Mesenchymal stem cell (in vitro differentiated cells and primary cell): ENCODE measurements at regions not wholly inside any gene's neighbourhood (a gene's known extent, or its start where the extent isn't known, plus 50 kb on each side); places are given as distances from the start of the nearest gene placed in this dataset.

ENCODE experiments used
- DNase-seq: peaks from one replicate; pipeline ENCODE4 v3.0.0-alpha.2; 2013
- H2AFZ ChIP-seq: one replicate; pipeline ENCODE4 v1.6.1; 2013; ENCODE audit warnings: low read depth, mild to moderate bottlenecking, control low read depth, inconsistent platforms, low read length, moderate library complexity
- H2AK5ac ChIP-seq: 2 replicates; pipeline ENCODE4 v1.6.1; 2013; ENCODE audit warnings: low read length, moderate library complexity, mild to moderate bottlenecking, inconsistent platforms; ENCODE audit not compliant: severe bottlenecking
- H2BK120ac ChIP-seq: one replicate; pipeline ENCODE4 v1.6.1; 2013; ENCODE audit warnings: low read depth, mild to moderate bottlenecking, inconsistent platforms, low read length, moderate library complexity
- H2BK12ac ChIP-seq, 2 experiments: one replicate each; pipeline ENCODE4 v1.6.1; 2013; ENCODE audit warnings: inconsistent platforms in 2 of 2, low read length in 2 of 2, mild to moderate bottlenecking in 2 of 2, moderate library complexity in 2 of 2, control low read depth in 1 of 2
- H2BK15ac ChIP-seq: one replicate; pipeline ENCODE4 v1.6.1; 2013; ENCODE audit warnings: mild to moderate bottlenecking, low read depth, inconsistent platforms; ENCODE audit not compliant: poor library complexity, severe bottlenecking
- H2BK5ac ChIP-seq: 2 replicates; pipeline ENCODE4 v1.6.1; 2013; ENCODE audit warnings: low read depth, mild to moderate bottlenecking, low read length, control low read depth, inconsistent platforms; ENCODE audit not compliant: poor library complexity, severe bottlenecking
- H3K14ac ChIP-seq, 2 experiments: one replicate each; pipeline ENCODE4 v1.6.1; 2013; ENCODE audit warnings: inconsistent platforms in 2 of 2, low read length in 2 of 2, control low read depth in 1 of 2, mild to moderate bottlenecking in 1 of 2, moderate library complexity in 1 of 2
- H3K18ac ChIP-seq, 2 experiments: one replicate each; pipeline ENCODE4 v1.6.1; 2013; ENCODE audit warnings: inconsistent platforms in 2 of 2, low read length in 2 of 2, control low read depth in 1 of 2, low read depth in 1 of 2, mild to moderate bottlenecking in 1 of 2
- H3K23ac ChIP-seq, 2 experiments: one replicate each; pipeline ENCODE4 v1.6.1; 2013; ENCODE audit warnings: inconsistent platforms in 2 of 2, low read length in 2 of 2, mild to moderate bottlenecking in 2 of 2, moderate library complexity in 2 of 2, control low read depth in 1 of 2
- H3K27ac ChIP-seq: 2 replicates; pipeline ENCODE4 v1.5.1; 2013; ENCODE audit warnings: mild to moderate bottlenecking, moderate library complexity, low read length, control low read depth, inconsistent platforms; ENCODE audit not compliant: poor library complexity, severe bottlenecking
- H3K27me3 ChIP-seq, 2 experiments: 2 replicates each; pipeline versions ENCODE4 v1.6.1 to v1.7.0; 2013; ENCODE audit warnings: low read length in 2 of 2, mild to moderate bottlenecking in 2 of 2, moderate library complexity in 2 of 2, control low read depth in 1 of 2, inconsistent platforms in 1 of 2; ENCODE audit not compliant: control insufficient read depth in 1 of 2, insufficient read depth in 1 of 2
- H3K36me3 ChIP-seq, 2 experiments: 2 replicates each; pipeline versions ENCODE4 v1.6.1 to v1.7.0; 2013; ENCODE audit warnings: low read length in 2 of 2, control low read depth in 1 of 2, inconsistent platforms in 1 of 2, low read depth in 1 of 2, mild to moderate bottlenecking in 1 of 2; ENCODE audit not compliant: insufficient read depth in 2 of 2, control insufficient read depth in 1 of 2
- H3K4ac ChIP-seq, 2 experiments: one replicate each; pipeline ENCODE4 v1.6.1; 2013; ENCODE audit warnings: inconsistent platforms in 2 of 2, low read length in 2 of 2, mild to moderate bottlenecking in 2 of 2, moderate library complexity in 2 of 2, control low read depth in 1 of 2, low read depth in 1 of 2
- H3K4me1 ChIP-seq: 2 replicates; pipeline ENCODE4 v1.6.1; 2013; ENCODE audit warnings: low read depth, low read length, control low read depth; ENCODE audit not compliant: control insufficient read depth, insufficient read depth
- H3K4me2 ChIP-seq: 2 replicates; pipeline ENCODE4 v1.6.1; 2013; ENCODE audit warnings: low read length, mild to moderate bottlenecking, inconsistent platforms; ENCODE audit not compliant: poor library complexity, severe bottlenecking
- H3K4me3 ChIP-seq, 2 experiments: 2 replicates each; pipeline versions ENCODE4 v1.5.1 to v1.7.0; 2013; ENCODE audit warnings: low read length in 2 of 2, mild to moderate bottlenecking in 2 of 2, control low read depth in 1 of 2, low read depth in 1 of 2; ENCODE audit not compliant: insufficient read depth in 1 of 2
- H3K79me1 ChIP-seq: replicated peaks from 2 replicates; pipeline ENCODE4 v1.6.1; 2013; ENCODE audit warnings: mild to moderate bottlenecking, control low read depth, low read length, inconsistent platforms; ENCODE audit not compliant: poor library complexity, severe bottlenecking
- H3K9ac ChIP-seq: 2 replicates; pipeline ENCODE4 v1.7.0; 2013; ENCODE audit warnings: mild to moderate bottlenecking, low read length, moderate library complexity
- H3K9me3 ChIP-seq: 2 replicates; pipeline ENCODE4 v1.7.0; 2013; ENCODE audit warnings: mild to moderate bottlenecking, low read length; ENCODE audit not compliant: control insufficient read depth
- H4K8ac ChIP-seq: one replicate; pipeline ENCODE4 v1.6.1; 2013; ENCODE audit warnings: inconsistent platforms, mild to moderate bottlenecking, low read length, moderate library complexity
- H4K91ac ChIP-seq: one replicate; pipeline ENCODE4 v1.6.1; 2013; ENCODE audit warnings: mild to moderate bottlenecking, low read length, inconsistent platforms
- WGBS: methylation state at CpG from one replicate; pipeline ENCODE4 v1.1.7; 2013; ENCODE audit warnings: mixed read lengths; 5-methylcytosine and 5-hydroxymethylcytosine counted together

DNA sequence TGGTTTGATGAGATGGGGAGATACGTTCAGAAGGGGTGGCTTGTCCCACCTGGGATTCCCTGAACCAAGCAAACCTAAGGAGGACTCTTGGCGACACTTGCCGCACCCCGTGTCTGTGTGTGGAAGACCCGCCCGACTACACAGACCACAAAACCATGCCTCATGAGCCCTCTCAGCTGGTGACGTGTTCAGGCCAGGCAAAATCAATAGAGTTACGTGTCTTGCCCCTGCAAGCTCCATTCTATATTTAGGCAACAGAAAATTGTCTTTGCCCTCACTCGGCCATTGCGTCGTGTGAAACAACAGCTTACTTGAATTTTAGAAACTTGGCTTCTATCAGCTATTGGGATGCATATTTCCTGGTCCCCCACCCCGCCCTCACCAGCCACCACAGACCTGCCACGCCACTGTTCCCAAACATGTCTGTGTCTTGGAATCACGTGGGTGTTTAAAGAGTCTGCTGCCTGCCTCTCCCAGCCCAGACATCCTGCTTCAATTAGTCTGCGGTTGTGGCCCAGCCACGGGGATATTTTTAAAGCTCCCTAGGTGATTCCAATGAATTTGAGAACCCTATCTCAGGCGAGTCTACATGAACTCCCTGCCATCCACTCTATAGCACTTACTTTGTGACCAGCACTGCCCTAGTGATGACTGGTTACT lies 279.2 kb upstream of the EXOC2 start:
- Histone ChIP-seq H3K18ac (no peak overlapping the region), H2AFZ (no peak overlapping the region), H2AK5ac (no peak overlapping the region), H3K4me2 (no peak overlapping the region), H3K36me3 (no peaks in the 10 kb centered on the region), H2BK12ac (no peak overlapping the region), H3K9me3 (peaks cover 25% of the 10 kb centered on the region), H4K91ac (no peak overlapping the region), H2BK5ac (no peak overlapping the region), H3K4me1 (no peaks in the 10 kb centered on the region), H4K8ac (no peak overlapping the region), H3K27ac (no peak overlapping the region), H2BK120ac (no peak overlapping the region), H3K23ac (no peak overlapping the region), H2BK15ac (no peak overlapping the region), H3K4ac (no peak overlapping the region), H3K27me3 (peaks cover 0 to 53% of the 10 kb centered on the region in 2 experiments), H3K4me3 (no peak overlapping the region), H3K9ac (no peak overlapping the region), H3K14ac (no peak overlapping the region), H3K79me1 (no peaks in the 10 kb centered on the region)
- 86% methylated on average over 17 of the region's 17 CpGs for WGBS
- DNase-seq = no peak

DNA sequence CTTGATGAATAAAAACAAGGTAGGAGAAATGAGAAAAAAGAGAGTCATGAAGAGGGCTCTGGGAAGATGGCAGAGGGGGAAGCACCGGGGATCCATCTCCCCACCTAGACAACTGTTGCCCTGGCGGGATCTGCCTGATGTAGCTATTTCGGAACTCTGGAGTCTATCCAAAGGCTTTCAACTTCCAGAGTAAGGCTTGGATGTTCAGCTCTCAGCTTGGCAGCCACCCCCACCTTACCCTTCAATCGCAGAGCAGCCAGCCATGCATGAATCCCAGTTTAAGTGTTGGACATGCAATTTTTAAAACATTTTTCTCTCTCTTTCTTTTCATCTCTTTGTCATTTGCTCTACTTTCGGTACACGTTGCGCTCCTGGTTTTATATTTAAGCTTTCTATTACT lies 275.9 kb upstream of the EXOC2 start:
- H2BK15ac ChIP-seq = no peak overlapping the region
- DNase-seq = no peak
- peaks cover 5 to 59% of the 10 kb centered on the region in 2 experiments for H3K27me3 ChIP-seq
- no peak overlapping the region for H3K9ac ChIP-seq
- no peak overlapping the region for H3K23ac ChIP-seq
- H3K27ac ChIP-seq = no peak overlapping the region
- no peak overlapping the region for H4K8ac ChIP-seq
- H3K9me3 ChIP-seq = peaks cover 5% of the 10 kb centered on the region
- H3K4me2 ChIP-seq = no peak overlapping the region
- H2AFZ ChIP-seq = no peak overlapping the region
- no peak overlapping the region for H4K91ac ChIP-seq
- H3K4ac ChIP-seq = no peak overlapping the region
- no peak overlapping the region for H3K18ac ChIP-seq
- H3K4me1 ChIP-seq = no peaks in the 10 kb centered on the region
- H2BK5ac ChIP-seq = no peak overlapping the region
- WGBS = 95% methylated on average over 7 of the region's 7 CpGs
- H3K4me3 ChIP-seq = no peak overlapping the region
- no peak overlapping the region for H3K14ac ChIP-seq
- no peaks in the 10 kb centered on the region for H3K36me3 ChIP-seq
- no peak overlapping the region for H2BK12ac ChIP-seq
- no peaks in the 10 kb centered on the region for H3K79me1 ChIP-seq
- no peak overlapping the region for H2AK5ac ChIP-seq
- H2BK120ac ChIP-seq = no peak overlapping the region

DNA sequence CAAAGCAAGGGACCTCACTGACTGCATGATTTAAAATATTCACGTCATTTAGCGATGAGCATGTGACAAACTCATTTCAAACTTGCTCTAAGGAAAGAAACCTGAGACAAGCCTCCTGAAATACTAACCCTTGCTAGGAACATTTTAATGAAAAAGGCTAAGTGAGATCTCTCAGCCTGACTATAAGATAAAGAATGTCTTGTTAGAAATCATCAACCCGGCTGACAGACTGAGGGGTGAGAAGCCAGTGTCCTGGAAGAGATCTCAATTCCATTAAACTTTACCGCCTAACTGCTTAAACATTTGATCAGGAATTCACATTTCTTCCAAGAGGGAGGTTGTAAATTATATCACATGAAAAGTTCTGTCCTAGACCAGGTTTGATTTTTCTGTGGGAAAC lies 274.8 kb upstream of the EXOC2 start:
- Histone ChIP-seq H3K36me3 (no peaks in the 10 kb centered on the region), H4K8ac (no peak overlapping the region), H3K9ac (no peak overlapping the region), H3K4me1 (no peaks in the 10 kb centered on the region), H2BK120ac (no peak overlapping the region), H2AK5ac (no peak overlapping the region), H3K4me2 (no peak overlapping the region), H3K27me3 (peaks cover 5 to 59% of the 10 kb centered on the region in 2 experiments), H3K79me1 (no peaks in the 10 kb centered on the region), H3K4ac (no peak overlapping the region), H2BK5ac (no peak overlapping the region), H3K4me3 (no peak overlapping the region), H3K14ac (no peak overlapping the region), H4K91ac (no peak overlapping the region), H2BK15ac (no peak overlapping the region), H3K18ac (no peak overlapping the region), H2AFZ (no peak overlapping the region), H3K27ac (no peak overlapping the region), H2BK12ac (no peak overlapping the region), H3K23ac (no peak overlapping the region), H3K9me3 (peaks cover 5% of the 10 kb centered on the region)
- WGBS = 100% methylated on average over 3 of the region's 4 CpGs
- DNase-seq = no peak

DNA sequence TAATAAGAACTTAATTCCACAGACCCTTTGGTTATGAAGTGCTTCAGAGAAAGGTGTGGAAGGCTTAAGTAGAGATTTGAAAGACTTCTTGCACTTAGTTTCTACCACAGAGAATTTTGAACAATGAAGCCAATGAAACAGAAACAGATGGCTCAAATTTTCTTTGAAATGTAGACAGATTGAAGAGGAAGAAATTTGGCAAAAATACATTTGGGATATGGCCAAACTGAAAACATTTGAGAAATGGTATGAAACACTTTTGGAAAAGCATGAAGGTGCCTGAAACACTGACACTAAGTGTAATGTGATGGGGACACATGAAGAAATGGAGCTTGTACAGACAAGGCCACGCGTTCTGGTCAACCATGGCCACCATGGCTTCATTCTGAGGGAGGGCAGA lies 272.4 kb upstream of the EXOC2 start:
- Histone ChIP-seq H4K8ac (no peak overlapping the region), H3K27me3 (peaks cover 5 to 52% of the 10 kb centered on the region in 2 experiments), H3K4me1 (no peaks in the 10 kb centered on the region), H3K18ac (no peak overlapping the region), H3K79me1 (no peaks in the 10 kb centered on the region), H3K23ac (no peak overlapping the region), H3K9ac (no peak overlapping the region), H2BK15ac (no peak overlapping the region), H3K4ac (no peak overlapping the region), H3K9me3 (peaks cover 3% of the 10 kb centered on the region), H3K4me3 (no peak overlapping the region), H2AK5ac (no peak overlapping the region), H3K27ac (no peak overlapping the region), H3K14ac (no peak overlapping the region), H3K36me3 (no peaks in the 10 kb centered on the region), H3K4me2 (no peak overlapping the region), H2BK120ac (no peak overlapping the region), H2AFZ (no peak overlapping the region), H4K91ac (no peak overlapping the region), H2BK5ac (no peak overlapping the region), H2BK12ac (no peak overlapping the region)
- WGBS = 97% methylated on average over 2 of the region's 2 CpGs
- DNase-seq = no peak
